AML-193 (cell line): ENCODE measurements at regions not wholly inside any gene's neighbourhood (a gene's known extent, or its start where the extent isn't known, plus 50 kb on each side); places are given as distances from the start of the nearest gene placed in this dataset.

Experiments
- DNase-seq, 2 experiments: peaks; one replicate each; lab custom pipeline; 2025; lab: John Stamatoyannopoulos, UW

GRCh38 chr22:44613196-44613595 is 88.8 kb upstream of the PRR5 start:
- DNase-seq: no peak

DNA sequence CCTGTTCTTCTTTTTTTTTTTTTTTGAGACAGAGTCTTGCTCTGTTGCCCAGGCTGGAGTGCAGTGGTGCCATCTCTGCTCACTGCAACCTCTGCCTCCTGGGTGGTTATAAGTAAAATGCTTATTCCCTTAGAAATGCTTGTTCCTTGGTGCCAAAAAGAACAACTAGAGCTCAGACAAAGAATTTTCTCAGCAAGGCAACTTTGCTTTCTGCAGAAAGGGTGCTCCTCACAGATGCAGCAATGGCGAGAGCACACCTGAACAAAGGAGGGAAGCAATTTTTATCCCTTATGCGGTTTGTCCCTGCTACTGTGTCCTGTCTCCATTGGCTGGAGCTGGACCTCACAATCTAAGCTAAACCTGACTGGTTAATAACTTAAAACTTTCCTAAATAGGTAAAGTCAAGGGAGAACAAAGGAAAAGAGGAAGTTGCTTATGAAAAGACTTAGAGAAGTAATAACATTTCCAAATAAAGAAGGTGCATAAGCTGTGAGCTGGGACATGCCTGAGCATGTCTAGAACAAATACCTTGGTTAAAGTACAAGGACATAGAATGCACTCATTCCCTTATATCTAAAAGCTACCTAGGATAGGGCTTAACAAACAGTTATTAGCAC is 90.0 kb upstream of the PRR5 start:
- no peak for DNase-seq

- no peak for DNase-seq
Measured at GRCh38 chr22:44610071-44610470, 91.9 kb upstream of the PRR5 start.

- no peak for DNase-seq
Measured at GRCh38 chr22:44609400-44609988, 92.5 kb upstream of the PRR5 start.

GRCh38 chr22:44608597-44609399 is 93.2 kb upstream of the PRR5 start:
- no peak for DNase-seq

DNA sequence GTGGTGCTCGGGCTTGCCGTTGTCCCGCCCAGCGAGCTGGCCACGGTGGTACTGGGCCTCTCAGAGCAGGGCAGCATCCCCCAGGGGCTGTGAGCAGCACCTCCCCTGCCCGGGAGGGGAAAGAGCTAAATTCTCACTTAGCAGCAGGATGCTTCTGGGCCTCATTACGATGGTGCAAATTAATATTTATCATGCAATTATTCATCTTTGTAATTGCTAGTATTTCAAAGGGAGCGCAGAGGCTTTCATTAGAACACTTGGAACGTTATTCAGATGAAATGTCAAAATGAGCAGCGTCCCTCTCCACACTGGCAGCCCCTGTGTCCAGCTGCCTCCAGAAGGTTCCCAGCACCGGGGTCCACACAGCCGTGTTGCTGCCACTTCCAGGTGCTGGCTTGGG is 95.9 kb upstream of the PRR5 start:
- DNase-seq: no peak

- DNase-seq: peak; percentile 69 to 81
Measured at GRCh38 chr22:44605486-44605885, 96.5 kb upstream of the PRR5 start.

GRCh38 chr22:44604991-44605390 is 97.0 kb upstream of the PRR5 start:
- no peak for DNase-seq

DNA sequence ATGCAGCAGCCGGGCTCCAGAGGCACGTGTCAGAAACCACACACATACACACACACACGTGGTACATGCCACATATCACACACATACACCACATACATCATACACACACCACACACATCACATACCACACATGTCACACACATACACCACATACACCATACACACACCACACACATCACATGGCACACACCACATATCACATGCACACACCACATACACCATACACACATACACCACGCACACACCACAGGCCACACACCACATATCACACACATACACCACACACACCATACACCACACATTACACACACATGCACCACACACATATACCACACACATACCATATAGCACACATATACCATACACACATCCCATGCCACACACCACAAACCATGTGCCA is 97.5 kb upstream of the PRR5 start:
- no peak for DNase-seq

DNA sequence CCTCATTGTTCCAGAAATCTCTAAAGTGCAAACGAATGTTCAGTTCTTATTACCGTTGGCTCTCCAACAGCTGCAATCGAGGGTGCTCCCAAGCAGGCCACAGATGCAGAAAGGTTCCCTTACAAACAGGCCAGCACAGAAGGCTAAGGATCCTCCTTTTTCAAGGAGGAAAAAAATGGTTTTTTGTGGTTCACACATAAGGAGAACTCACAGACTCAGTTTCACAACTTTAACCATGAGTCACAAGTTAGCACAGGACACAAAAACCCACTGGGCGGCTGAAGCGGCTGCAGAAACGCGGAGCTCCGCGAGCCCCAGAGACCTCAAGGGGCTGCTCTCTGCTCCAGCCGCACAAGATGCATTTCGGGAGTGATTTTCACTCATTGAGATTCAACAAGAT is 98.2 kb upstream of the PRR5 start:
- peak; percentile 87 to 88 for DNase-seq

DNA sequence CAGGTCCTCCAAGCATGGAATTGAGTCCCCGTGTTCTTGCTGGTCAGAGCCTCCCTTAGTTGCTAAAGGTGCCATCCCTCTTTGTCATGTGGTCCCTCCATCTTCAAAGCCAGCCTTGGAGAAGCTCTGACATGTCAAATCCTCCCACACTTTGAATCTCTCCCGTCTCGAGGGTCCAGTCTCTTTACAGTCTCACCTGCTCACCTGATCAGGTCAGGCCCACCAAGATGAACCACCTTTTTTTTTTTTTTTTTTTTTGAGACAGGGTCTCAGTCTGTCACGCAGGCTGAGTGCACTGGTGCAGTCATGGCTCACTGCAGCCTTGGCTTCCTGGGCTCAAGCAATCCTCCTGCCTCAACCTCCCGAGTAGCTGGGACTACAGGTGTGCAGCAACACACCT is 100.3 kb upstream of the PRR5 start:
- DNase-seq: no peak

DNA sequence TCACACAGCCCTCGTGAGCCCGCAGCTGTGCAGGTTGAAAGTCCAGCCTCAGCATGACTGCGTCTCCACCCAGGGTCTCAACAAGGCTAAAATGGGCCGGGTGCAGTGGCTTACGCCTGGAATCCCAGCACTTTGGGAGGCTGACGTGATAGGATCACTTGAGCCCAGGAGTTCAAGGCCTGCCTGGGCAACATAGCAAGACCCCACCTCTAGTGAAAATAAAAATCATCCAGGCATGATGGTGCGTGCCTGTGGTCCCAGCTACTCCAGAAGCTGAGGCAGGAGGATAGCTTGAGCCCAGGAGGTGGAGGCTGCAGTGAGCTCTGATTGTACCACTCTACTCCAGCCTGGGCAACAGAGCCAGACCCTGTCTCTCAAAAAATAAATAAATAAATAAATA is 100.8 kb upstream of the PRR5 start:
- no peak for DNase-seq

GRCh38 chr22:44600207-44600785 is 101.7 kb upstream of the PRR5 start:
- no peak for DNase-seq

GRCh38 chr22:44599500-44600140 is 101.6 kb upstream of the RTL6 start:
- DNase-seq: no peak

DNA sequence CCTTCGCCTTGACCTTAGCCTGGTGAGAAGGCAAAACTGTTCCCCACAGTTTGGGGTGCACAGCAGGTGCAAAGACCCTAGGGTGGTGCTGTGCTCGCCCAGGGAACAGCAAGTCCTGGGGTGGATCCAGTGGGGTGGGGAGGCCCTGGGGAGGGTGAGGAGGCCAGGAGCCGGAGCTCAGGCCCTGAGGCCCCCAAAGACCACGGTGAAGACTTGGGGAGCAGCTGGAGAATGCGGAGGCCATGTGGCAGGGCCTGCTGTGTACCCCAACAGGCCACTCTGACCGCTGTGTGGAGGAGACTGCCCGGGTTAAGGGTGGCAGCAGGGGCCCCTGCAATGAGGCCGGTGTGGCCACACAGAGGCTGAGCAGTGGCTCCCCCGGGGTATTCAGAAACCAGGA is 101.1 kb upstream of the RTL6 start:
- DNase-seq: no peak

DNA sequence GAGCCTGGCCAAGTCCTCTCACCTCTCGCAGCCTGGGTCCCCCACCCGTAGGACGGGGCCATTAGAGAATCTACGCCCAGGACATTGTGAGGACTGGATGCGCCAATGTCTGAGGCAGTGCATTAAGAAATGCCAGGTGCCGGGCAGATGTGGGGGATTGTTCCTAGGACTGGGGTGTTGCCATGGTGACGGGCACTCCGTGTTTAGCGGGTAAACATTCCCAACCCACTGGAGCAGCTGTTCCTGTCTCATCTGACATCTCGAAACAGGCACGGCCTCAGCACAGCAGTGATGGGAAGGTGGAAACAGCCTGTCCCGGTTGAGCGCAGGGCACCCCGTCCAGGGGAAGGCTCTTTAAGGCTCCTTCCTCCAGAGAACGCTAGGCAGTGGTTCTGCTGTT is 99.6 kb upstream of the RTL6 start:
- DNase-seq: no peak

- DNase-seq: no peak
Measured at GRCh38 chr22:44596396-44597125, 98.5 kb upstream of the RTL6 start.

DNA sequence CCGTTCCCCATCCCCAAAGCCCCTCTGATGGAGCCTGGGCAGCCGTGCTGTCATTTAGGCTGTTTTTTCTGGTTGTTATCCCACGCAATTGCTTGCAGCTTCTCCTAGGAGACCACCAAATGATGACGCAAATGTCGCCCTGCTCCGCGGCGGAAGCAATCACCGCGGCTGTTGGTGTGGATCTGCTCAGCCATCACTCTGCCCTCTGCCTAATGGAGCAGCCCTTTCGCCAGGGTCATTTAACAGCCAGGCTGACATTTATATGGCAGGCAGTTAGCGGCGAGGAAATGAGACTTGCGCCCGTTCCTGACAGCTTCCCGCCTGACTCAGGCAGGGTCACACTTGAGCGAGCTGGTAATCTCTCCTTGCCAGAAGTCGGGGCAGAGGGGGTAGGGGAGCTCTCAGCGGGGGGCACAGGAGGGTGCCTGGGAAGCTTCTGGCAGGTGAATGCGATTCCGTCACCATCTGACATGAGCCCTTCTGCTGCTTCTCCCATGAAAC is 97.9 kb upstream of the RTL6 start:
- DNase-seq: no peak

DNA sequence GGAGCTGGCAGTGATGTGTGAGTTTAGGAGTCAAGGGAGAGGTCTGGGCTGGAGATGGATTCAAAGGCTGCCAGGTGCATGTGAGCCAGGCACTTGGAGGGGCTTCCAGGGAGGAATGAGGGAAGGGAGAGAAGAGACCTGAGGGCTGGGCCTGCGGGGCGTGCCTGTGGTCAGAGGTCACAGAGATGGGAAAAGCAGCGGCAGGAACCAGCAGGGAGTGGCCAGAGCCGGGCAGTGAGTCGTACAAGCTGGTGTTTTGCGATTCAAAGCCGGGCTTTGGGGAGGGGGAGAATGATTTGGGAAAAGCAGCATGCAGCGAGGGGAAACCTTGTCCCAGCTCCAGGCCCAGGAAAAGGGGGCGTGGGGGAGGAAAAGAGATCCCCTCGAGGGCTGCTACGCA is 96.9 kb upstream of the RTL6 start:
- DNase-seq: no peak

- no peak for DNase-seq
Measured at GRCh38 chr22:44592824-44593148, 94.8 kb upstream of the RTL6 start.

DNA sequence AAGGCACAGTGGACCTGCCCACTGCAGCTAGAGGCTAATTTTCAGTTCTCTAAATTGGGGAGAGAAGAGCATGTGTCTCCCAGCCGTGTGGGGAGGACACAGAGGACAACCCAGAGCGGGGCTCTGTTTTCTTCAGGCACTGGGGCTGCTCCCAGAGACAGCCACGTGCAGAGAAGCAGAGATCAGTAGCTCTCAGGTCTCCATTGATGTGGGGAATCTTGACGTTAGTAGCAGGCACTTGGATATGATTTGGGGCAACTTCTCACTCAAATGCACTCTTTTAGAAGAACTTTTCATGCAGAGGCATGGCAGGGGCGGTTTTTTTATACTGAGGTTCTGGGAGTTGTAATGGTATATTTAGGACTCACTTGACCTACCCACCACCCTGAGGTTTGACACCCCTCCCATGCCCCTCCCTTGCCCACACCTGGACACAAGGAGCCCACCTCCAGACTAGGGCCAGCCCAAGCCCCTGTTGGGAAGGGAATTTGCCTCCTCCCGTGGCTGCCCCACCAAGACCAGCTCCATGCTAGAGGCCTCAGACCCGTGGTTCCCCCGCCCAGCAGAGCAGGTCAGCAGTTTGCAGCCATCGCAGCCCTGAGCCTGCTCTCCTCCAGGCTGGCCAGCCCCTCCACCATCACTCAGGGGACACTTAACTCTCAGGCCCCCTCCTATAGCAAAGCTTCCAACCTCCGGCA is 94.2 kb upstream of the RTL6 start:
- DNase-seq: no peak
